ENCODE measurements at regions not wholly inside any gene's neighbourhood (a gene's known extent, or its start where the extent isn't known, plus 50 kb on each side); places are given as distances from the start of the nearest gene placed in this dataset.

DNA sequence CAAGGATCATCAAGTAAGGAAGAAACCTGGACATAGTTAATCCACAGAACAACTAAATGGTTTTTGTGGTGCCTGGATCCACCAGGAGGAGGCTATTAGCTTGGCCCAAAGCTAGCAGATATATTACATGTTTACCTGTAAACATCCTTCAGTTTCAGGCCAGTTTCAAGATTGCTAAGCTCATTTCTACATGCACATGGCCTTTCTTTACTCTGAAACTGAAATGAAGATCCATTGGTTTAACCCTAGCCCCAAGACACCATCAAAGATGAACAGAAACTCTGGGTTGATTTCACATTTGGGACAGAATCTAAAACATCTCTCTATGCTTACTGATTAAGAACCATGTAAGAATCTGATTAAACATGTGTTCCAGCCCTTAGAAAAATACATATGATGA, 611.8 kb downstream of the TLE1 start:
- Histone ChIP-seq H3F3A (ENCODE audit: insufficient read depth, low read depth) (no peaks in the 10 kb centered on the region), H3K9me3 (ENCODE audit: insufficient read depth, low read depth) (no peaks in the 10 kb centered on the region), H3K27me3 (ENCODE audit: insufficient read depth, low read depth) (no peaks in the 10 kb centered on the region), H3K36me3 (ENCODE audit: low read depth) (no peaks in the 10 kb centered on the region), H3K9me2 (ENCODE audit: insufficient read depth) (no peaks in the 10 kb centered on the region), H4K20me1 (ENCODE audit: insufficient read depth) (no peaks in the 10 kb centered on the region), H3K27ac (no peak overlapping the region), H3K4me1 (replicated peaks; ENCODE audit: insufficient read depth) (no peaks in the 10 kb centered on the region), H3K4me3 (no peak overlapping the region), H3K4me2 (no peak overlapping the region), H2AFZ (no peak overlapping the region), H3K79me2 (ENCODE audit: low read depth) (no peaks in the 10 kb centered on the region)
- ChIA-PET POLR2A (ENCODE audit: unreplicated experiment) (no interaction called here), CTCF (no interaction called here)
- no peak for DNase-seq
- intact Hi-C loops (cut with micrococcal nuclease; ENCODE audit: unreplicated experiment), result no loop called here
- TF ChIP-seq, protein P1, sequence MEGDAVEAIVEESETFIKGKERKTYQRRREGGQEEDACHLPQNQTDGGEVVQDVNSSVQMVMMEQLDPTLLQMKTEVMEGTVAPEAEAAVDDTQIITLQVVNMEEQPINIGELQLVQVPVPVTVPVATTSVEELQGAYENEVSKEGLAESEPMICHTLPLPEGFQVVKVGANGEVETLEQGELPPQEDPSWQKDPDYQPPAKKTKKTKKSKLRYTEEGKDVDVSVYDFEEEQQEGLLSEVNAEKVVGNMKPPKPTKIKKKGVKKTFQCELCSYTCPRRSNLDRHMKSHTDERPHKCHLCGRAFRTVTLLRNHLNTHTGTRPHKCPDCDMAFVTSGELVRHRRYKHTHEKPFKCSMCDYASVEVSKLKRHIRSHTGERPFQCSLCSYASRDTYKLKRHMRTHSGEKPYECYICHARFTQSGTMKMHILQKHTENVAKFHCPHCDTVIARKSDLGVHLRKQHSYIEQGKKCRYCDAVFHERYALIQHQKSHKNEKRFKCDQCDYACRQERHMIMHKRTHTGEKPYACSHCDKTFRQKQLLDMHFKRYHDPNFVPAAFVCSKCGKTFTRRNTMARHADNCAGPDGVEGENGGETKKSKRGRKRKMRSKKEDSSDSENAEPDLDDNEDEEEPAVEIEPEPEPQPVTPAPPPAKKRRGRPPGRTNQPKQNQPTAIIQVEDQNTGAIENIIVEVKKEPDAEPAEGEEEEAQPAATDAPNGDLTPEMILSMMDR (conservative IDR thresholded peaks at IDR 0.05), result no peak
- no peak for TF ChIP-seq EZH2 (IDR thresholded peaks at IDR 0.05; ENCODE audit: low read depth)
- BruUV-seq (replicated peaks), result no TSS peak

DNA sequence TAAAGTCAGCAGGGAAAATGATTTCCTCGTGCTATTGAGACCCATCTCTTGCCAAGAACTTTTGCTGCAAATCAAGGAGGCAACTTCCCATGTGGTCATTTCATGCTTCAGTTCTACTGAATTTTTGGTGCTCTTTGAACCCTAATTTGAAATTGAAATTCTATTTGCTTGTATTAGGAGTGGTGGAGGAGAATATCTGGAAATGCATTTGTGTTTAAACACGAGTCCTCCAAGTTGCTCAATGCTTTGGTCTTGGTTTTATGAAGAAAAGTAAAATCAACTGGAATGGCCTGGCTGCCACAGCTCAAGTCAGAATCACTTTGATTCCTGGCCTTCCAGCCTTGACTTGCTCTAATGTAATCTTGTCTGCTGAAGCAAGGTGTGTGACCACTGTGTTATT, 613.2 kb downstream of the TLE1 start:
- no peaks in the 10 kb centered on the region for H3F3A ChIP-seq (ENCODE audit: insufficient read depth, low read depth)
- H2AFZ ChIP-seq, result no peak overlapping the region
- H3K4me3 ChIP-seq, result no peak overlapping the region
- H3K4me1 ChIP-seq (replicated peaks; ENCODE audit: insufficient read depth), result no peaks in the 10 kb centered on the region
- DNase-seq, result no peak
- H3K27me3 ChIP-seq (ENCODE audit: insufficient read depth, low read depth), result no peaks in the 10 kb centered on the region
- no peaks in the 10 kb centered on the region for H4K20me1 ChIP-seq (ENCODE audit: insufficient read depth)
- intact Hi-C loops (cut with micrococcal nuclease; ENCODE audit: unreplicated experiment), result no loop called here
- H3K9me2 ChIP-seq (ENCODE audit: insufficient read depth), result no peaks in the 10 kb centered on the region
- H3K36me3 ChIP-seq (ENCODE audit: low read depth), result no peaks in the 10 kb centered on the region
- no peaks in the 10 kb centered on the region for H3K79me2 ChIP-seq (ENCODE audit: low read depth)
- no peaks in the 10 kb centered on the region for H3K9me3 ChIP-seq (ENCODE audit: insufficient read depth, low read depth)
- no TSS peak for BruUV-seq (replicated peaks)
- no peak overlapping the region for H3K27ac ChIP-seq
- CTCF ChIA-PET, result no interaction called here
- no peak overlapping the region for H3K4me2 ChIP-seq
- POLR2A ChIA-PET (ENCODE audit: unreplicated experiment), result no interaction called here
- no peak for TF ChIP-seq EZH2 (IDR thresholded peaks at IDR 0.05; ENCODE audit: low read depth)
- TF ChIP-seq, protein P1 (conservative IDR thresholded peaks at IDR 0.05), result no peak

DNA sequence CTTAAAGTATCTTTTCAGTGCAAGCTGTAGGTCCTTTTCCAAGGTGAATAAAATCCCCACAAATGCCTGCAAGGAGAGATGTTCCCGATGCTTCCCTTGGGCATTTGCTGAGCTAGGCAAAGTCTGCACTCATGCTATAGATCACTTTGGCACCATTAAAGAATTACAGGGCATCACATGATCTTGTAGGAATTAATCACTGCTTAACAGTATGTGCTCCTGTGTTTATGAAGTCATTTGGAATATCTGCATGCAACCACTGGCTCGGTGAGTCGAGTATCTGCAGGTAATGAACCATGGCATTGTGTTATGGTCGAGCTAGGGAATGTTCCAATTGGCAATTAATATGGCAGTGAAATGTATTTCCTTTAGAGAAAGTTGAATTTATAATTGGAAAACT, 615.1 kb downstream of the TLE1 start:
- TF ChIP-seq EZH2 (IDR thresholded peaks at IDR 0.05; ENCODE audit: low read depth), result no peak
- TF ChIP-seq, protein P1 (conservative IDR thresholded peaks at IDR 0.05), result no peak
- ChIA-PET CTCF (no interaction called here), POLR2A (ENCODE audit: unreplicated experiment) (no interaction called here)

More for the DNA sequence above, 615.1 kb downstream of the TLE1 start:
- H3K4me1 ChIP-seq (replicated peaks; ENCODE audit: insufficient read depth), result no peaks in the 10 kb centered on the region
- no peaks in the 10 kb centered on the region for H4K20me1 ChIP-seq (ENCODE audit: insufficient read depth)
- H3K79me2 ChIP-seq (ENCODE audit: low read depth), result no peaks in the 10 kb centered on the region
- H3K9me2 ChIP-seq (ENCODE audit: insufficient read depth), result no peaks in the 10 kb centered on the region
- no peak overlapping the region for H3K4me2 ChIP-seq
- no peak overlapping the region for H3K27ac ChIP-seq
- DNase-seq, result no peak
- intact Hi-C loops (cut with micrococcal nuclease; ENCODE audit: unreplicated experiment), result no loop called here
- no peaks in the 10 kb centered on the region for H3K36me3 ChIP-seq (ENCODE audit: low read depth)
- H3K4me3 ChIP-seq, result no peak overlapping the region
- BruUV-seq (replicated peaks), result no TSS peak
- no peaks in the 10 kb centered on the region for H3K27me3 ChIP-seq (ENCODE audit: insufficient read depth, low read depth)
- no peak overlapping the region for H2AFZ ChIP-seq
- H3K9me3 ChIP-seq (ENCODE audit: insufficient read depth, low read depth), result no peaks in the 10 kb centered on the region
- H3F3A ChIP-seq (ENCODE audit: insufficient read depth, low read depth), result 0 out of 2 replicates have a peak, but pooled peaks cover 3% of the 10 kb centered on the region
